HG03039 (cell line): ENCODE measurements at regions not wholly inside any gene's neighbourhood (a gene's known extent, or its start where the extent isn't known, plus 50 kb on each side); places are given as distances from the start of the nearest gene placed in this dataset.

Experiments
- ATAC-seq: cut with Tn5 transposase; IDR thresholded peaks from one replicate; pipeline ENCODE4 v1.9.1; 2021; ENCODE audit warnings: mild to moderate bottlenecking, moderate library complexity; ENCODE audit not compliant: unreplicated experiment

DNA sequence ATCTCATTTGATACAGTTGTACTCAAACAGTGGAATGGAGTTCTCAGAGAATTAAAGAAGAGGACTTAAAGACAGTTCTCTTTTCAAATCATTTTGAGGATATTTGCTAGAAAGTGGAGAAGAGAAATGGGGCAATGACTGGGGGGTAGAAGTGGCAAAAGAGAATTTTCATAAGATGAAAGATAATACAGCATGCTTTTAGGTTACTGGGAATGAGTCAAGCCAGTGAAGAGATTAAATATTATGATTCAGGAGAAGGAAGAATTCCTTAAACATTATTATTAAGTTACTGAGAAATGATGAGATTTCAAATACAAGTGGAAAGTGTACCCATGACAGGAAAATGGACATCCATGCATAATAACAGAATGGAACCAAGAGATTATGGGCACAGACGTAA is 219.0 kb upstream of the DKK2 start:
- ATAC-seq = no peak

DNA sequence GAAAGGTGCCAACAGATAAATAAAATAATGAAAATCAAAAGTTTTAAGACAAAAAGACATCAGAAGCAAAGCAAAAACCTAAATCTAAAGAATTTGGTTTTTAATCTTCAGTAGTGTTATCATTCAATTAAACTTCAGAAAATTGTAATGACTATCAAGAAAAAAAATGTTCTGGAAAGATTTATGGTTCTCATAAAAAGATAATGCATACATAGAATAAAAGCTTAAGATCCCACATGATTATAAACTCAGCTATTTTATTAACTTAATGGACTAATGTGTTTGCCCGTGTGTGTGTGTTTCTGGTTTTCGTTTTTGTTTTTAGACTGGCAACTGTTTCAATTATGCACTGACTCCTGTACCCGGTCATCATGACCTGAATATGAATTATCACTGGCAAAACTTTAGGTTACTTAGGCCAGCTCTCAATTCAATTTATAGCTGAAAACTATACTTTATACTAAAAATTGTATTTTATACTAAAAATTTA is 217.5 kb upstream of the DKK2 start:
- ATAC-seq = no peak

DNA sequence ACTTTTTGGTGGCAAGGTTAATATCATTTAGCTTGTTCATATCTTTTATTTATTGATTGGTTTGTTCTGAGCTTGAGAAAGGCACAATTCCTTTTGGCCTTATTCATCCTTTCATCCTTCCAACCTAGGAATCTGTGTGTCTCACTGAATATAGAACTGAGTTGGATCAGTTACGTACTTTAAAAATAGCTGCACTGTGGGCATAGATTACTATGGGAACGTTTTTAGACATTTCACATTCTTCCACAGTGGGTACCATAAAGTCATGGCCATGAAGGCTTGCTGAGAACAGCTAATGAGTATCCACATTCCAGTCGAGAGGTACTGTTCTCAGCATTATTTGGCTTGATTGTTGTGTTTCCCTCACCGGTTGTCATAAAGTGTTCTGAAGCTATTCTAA is 217.0 kb upstream of the DKK2 start:
- no peak for ATAC-seq

DNA sequence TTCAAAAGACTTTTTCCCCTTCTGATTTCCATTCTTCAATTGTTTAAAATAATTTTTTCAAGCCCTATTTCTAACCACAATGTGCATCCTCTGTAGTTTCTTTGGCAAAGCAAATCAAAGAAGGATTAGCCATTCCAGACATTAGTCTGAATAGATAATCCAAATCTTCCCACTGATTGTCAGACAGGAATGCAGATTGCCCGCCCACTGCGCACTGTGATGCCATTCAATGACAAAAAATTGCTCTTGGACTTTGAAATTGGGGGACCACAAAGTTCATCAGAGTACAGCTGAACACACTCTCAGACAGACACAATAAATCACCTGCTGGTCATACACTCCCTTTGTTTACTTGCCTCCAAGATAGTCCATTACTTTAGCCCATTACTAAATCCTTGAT is 216.5 kb upstream of the DKK2 start:
- ATAC-seq = no peak

DNA sequence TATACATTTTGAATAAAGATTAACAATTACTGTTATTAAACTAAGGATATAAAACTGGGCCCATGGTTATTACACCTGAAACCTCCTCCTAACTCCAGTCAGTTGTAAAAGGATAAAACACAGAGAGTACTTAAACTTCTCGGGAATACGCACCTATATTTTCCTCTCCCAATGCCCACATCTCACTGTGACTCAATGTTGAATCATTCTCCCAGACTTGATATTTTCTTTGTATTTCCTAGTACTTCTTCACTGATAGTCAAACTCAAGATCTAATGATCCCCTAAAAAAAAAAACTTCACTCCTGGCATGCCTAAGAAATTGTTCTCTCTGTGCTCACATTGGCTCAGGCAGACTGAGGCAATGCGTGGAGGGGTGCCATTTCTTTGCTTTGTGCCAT is 212.5 kb upstream of the DKK2 start:
- no peak for ATAC-seq

DNA sequence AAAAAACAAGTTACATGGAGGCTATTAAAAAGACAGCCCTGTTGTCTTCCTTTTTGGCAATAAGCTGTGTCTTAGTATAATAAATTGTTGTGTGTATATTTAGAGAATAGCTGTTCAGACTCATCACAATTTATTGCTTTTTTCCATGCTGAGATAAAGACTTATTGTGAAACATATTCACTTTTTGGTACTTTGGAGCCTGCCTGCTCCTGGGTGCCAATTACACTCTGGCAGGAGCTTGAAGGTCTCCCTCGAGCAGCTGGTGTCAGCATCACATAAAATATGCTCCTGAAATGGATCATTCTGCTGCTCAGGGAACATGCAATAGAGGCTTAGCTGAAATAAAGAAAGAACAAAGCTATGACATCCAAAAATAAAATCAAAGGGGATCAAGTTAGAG is 211.6 kb upstream of the DKK2 start:
- no peak for ATAC-seq

DNA sequence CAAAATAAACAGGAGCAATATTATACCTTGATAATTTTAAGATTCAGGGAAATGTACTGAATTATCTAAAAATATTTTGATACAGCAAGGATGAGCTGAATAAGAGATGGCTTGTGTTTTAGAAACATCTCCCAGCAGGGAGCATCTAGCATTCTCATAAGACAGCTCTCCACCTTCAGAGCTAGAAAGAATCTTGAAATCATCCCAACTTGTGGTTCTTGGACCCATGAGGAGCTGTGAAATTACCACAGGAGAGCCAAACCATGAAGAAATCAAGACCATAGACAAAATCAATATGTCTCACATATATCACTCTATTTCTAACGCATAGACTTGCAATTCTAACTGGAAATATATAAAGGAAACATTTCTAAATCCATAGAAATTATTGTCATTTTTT is 210.6 kb upstream of the DKK2 start:
- no peak for ATAC-seq

DNA sequence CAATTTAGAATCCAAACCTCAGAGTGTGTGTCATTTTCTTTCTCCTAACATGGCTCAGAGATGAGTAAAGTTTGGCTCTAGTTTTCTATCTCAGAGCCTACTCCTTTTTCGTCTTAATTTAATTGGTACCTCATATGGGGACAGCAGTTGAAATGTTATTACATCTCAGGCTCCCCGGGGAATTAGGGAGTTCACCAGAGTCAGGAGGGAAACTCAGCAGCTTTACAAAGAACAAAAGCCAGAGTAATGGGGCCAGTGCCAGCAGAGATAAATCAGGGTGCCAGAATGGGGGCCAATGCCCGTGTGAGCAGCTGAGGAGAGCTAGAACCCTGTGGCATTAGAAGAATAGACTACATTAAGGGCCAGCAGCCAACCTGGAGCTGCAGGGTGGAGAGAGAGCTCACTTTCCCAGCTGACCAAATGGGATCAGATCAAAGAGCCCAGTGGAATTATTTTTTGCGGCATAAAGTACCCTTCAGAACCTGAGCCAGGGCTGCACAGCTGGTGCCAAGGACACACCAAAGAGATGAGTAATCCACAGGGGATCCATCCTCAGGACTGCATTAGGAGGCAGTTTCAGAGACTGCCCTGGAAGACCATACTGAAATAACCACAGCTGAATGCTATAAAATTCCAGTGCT is 207.1 kb upstream of the DKK2 start:
- ATAC-seq = no peak

DNA sequence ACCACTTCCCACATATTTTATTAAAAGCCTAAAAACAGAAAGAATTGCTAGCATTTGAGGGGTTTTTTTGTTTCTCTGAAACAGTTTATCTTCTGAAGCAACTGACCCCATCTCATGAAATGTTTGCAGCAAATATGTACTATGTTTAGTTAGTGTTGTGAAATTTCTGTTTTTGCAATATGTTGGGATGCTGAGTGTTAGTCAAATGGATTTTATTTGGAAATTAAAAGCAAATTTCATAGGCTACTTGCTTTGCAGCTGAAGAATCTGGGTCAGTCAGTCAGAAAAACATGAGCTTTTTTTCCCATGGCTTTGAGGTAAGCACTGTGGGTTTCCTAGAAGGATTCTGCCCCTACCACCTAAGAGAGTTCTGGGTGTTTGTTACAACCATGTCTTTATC is 184.9 kb upstream of the DKK2 start:
- ATAC-seq = no peak

DNA sequence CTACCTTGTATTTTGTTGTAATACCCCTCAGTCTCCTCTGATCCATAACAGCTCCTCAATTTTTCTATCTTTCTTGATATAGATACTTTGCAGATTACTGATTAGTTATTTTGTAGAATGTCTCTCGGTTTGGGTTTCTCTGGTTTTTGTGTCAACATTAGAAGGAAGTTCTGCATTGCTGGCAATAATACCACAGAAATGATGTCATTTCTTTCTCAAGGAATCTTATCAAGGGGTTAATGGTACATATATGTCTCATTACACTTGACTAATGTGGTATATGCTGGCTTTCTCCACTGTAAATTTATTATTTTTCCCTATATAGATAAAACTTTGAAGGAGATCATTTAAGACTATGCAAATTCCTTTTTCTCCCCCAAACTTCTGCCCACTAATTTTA is 183.6 kb upstream of the DKK2 start:
- no peak for ATAC-seq

DNA sequence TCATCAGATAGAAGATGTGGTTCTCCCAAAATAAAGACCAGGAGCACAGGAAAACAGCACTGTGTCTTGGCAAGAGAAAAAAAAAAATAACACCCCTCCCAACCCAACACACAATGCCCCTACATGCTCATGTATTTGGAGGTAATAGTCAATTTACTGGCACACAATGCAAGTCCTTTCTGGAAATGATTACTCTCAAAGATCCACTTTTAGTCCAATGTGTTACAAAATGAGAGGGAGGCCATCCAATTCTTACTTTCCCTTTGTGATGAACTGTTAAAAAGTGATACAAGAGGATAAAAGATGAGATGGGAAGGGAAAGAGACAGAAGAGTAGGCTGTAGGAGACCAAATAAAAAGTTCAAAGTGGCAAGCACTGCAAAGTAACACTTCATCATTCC is 180.3 kb upstream of the DKK2 start:
- ATAC-seq = no peak

DNA sequence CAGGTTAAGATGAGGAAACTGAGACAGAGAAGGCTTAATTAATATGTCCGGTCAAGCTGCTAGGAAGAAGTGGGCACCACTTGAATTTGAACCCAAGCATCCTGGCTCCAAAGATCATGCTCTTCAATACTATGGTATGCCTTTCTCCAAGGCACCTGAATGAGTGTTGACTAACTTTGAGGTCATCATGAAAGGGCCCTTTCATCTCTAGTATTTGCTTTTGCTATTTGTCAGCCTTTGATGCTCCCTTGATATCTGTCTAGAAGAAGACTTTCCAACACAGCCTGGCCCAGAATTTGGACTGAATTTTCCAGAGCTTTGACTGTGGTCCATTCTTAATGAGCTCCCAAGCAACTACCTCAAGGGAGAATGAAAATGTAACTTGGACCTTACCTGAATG is 179.1 kb upstream of the DKK2 start:
- ATAC-seq = no peak

DNA sequence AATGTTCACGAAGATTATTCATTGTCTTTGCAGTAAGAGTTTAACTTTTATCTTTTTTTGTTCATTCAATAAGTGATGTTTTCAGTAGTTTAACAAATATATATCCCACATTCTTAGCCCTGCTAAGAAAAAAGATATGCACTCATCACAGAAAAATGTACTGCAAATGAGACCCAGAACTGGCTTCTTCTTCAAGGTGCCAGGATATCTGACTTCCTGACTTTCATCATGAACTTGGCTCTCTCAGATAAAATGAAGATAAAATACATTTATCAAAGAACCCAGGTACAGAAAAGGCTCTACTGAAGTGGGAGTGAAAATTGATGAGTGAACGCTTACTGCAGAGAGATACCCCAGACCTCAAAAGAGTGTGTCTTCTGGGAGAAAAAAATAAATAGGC is 177.8 kb upstream of the DKK2 start:
- no peak for ATAC-seq

DNA sequence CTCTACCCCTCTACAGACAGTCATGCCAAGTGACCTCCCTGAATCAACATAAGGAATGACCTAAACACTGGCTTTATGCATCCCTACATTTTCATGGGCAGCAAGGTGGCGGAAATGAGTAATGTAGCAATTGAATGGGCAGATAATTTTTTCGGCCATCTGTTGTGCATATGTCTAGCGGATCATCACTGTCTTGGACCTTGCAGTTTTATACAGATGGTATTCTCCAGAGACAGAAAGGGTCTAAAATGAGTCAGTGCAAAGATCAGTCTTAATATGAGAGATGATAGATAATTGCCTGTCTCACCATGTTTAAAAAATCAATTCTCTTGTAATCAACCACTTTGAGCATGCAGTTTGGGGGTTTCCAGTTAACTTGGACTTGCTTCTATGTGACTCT is 177.3 kb upstream of the DKK2 start:
- no peak for ATAC-seq

DNA sequence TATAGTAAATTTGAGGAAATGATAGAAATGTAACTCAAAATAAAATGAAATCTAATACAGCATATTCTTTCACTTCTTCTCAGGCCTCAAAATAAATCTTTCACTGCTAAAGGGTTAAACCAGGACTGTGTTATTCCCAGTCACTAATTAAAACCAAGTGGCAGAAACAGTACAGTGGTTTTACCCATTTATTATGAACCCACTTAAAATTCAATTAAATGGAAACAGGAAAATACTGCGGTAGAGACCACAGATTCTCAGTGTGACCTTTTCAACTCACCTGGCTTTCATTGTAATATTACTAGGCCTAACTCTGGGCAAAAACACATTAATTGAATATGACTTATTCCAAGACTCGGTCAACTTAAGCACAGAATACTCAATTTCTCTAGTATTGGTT is 176.5 kb upstream of the DKK2 start:
- ATAC-seq = no peak

DNA sequence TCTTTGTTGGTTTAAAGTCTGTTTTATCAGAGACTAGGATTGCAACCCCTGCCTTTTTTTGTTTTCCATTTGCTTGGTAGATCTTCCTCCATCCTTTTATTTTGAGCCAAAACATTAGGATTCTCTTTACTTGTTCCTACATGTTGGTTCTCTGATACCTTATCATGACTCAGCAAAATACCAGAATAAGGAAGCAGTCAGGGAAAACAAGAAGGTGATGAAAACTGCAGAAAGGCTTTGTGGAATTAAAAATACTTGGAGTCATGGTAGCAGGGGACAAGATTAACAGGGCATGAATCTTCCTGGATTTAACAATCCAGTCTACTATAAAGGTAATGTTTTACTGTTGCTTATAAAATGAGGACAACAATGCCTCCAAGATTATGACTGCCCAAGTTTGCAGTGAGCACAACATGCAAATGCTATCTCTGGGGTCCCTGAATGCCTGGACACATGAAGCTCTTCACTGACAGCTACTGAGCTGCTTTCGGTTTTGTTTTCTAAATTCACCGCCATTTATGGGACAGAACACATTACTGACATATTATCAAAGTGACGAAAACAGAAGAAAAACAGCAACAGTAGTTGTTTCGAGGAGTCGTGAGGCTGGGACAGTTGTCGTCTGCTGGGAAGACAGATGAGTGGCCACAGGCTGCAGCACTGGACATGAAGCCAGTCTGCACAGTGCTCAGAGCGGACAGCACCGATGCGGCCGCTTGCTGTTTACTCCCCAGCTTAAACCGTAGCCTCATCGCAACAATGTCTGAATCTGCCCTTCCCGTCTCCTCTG is 174.5 kb upstream of the DKK2 start:
- ATAC-seq = no peak

DNA sequence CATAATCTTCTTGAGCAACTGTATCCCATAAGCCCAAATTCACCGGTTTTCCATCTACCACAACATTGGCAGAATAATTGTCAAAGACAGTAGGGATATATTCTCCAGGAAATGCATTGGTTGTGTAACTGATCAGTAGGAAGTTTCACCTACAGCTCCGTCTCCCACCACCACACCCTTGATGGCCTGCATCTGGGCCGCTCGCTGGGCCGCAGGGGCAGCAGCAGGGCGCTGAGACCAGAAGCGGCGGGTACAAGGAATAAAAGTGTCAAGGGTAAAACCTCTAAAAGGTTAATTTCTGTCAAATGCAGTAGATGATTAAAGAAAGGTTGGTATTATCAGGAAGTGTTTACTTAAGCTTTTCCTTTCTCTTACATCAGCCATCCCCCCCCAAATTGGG is 167.6 kb upstream of the DKK2 start:
- ATAC-seq = no peak

DNA sequence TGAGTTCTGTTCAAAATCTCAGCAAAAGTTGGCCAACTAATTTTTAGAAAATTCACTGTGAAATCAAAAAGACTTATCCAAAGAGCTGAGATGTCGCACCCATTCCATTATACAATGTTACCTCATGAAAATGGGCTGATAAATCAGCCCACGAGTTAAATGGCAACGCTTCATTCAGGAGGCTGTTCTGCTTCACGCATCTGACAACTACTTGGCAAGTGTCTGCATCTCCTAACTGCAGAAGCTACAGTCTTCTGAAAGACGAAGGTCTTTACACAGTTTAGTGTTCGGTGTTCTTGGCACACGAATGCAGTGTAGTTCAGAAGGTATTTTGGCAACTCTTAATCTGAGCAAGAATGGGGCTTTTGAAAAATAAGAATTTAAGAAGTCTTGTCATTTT is 166.6 kb upstream of the DKK2 start:
- no peak for ATAC-seq

DNA sequence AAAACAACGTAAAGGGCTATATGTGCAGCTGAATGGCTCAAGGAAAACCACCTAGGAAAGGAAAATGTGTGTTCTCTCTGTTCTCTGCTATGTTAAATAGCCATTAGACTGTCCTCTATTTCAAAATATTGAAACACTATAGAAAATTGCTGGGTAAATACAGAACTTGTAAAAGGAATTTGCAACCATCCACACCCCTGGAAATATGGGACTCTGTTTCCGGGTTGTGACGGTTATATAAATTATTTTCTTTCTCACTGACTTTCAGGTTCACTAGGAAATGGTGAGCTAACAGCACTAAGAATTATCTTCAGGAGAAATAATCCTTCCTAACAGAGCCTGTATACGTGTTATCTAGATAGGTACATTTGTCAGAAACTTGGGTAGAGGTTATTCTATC is 161.0 kb upstream of the DKK2 start:
- no peak for ATAC-seq

DNA sequence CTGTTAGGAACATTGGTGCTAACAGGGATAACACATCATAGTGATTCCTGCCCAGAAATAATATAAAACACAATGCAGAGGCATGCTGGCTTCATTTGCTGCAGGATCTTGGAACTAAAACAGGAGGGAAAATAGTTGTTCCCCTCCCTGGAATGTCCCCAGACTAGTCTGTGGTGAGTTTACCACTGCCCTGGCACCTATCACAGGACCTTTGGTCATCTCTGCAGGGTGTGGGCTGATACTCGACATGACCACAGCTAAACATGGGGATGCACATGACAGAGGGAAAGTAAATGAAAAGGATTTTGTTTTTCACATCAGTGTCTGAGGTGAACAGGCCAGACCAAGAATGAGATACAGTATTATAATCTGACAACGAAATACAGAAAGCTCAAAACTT is 160.2 kb upstream of the DKK2 start:
- no peak for ATAC-seq

DNA sequence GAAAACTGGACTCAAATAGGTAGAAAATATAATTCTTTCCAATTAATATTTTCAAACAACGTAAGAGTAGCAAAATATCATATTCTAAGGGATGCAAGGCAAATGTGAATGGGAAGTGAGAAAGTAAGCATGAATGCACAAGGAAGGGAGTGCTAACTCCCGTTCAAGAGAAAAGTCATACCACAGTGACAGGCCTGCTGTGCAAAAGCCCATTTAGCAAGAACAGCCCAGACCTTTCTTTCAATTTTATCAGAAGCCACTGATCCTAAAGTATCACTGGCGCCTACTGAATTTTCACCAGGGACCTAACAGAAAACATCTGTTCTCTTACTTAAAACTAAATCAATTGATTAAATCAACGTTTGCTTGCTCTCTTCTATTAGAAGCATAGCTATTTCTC is 157.9 kb upstream of the DKK2 start:
- no peak for ATAC-seq

DNA sequence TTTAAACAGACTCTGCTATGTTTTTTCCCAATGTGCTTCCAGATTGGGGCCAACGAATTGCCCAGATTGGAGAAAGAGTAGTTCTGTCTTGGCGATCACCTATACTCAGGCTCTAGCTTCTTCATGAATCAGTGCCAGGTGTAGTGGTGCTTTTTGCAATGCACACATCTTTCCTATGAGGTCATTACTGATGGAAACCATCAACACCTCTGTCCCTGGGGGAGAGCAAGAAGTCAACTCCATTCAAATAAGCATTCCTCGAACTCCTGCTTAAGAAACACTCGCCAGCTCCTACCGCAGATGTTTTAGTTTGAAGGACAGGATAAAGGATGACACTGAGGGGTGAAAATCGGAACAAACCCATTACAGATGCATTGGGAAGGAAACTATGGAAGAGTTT is 156.5 kb upstream of the DKK2 start:
- ATAC-seq = no peak

DNA sequence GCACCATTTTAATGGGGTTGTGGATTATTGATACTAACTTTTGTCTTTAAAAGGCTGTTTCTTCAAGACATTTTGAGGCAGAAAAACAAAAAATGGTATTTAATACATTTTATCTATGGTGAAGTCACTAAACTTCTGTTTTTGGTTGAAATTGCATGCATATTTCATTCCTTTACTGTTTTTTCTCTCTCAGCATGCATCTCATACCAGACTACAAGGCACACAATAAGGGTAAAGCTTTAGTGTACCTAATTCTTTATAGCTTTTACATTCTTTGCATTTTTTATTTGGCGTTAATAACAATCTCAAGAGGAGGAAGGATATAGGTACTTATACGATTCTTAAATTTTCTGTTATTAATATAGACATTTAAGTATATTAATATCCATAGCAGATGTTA is 151.0 kb upstream of the DKK2 start:
- no peak for ATAC-seq
